MM.1S (cell line): ENCODE measurements at regions not wholly inside any gene's neighbourhood (a gene's known extent, or its start where the extent isn't known, plus 50 kb on each side); places are given as distances from the start of the nearest gene placed in this dataset.

Source experiments
- DNase-seq: peaks from one replicate; pipeline ENCODE4 v3.0.0-alpha.2; 2015
- H2AFZ ChIP-seq: fragments of 300-600 bp; sonication (generic); 2 replicates; pipeline ENCODE4 v1.6.0; 2016; ENCODE audit warnings: antibody characterized with exemption, low read length
- H3F3A ChIP-seq: fragments of 300-600 bp; sonication (generic); 2 replicates; pipeline ENCODE4 v1.6.1; 2016; ENCODE audit warnings: mild to moderate bottlenecking, antibody characterized with exemption, low read length, moderate library complexity, mixed read lengths; ENCODE audit not compliant: insufficient read depth
- H3K27ac ChIP-seq: fragments of 300-600 bp; sonication (generic); 2 replicates; pipeline ENCODE4 v1.5.1; 2016; ENCODE audit warnings: mild to moderate bottlenecking, low read length
- H3K27me3 ChIP-seq: fragments of 300-600 bp; sonication (generic); replicated peaks from 2 replicates; pipeline ENCODE4 v1.6.0; 2016; ENCODE audit warnings: low read length; ENCODE audit not compliant: insufficient read depth
- H3K36me3 ChIP-seq: fragments of 300-600 bp; sonication (generic); replicated peaks from 2 replicates; pipeline ENCODE4 v1.6.1; 2016; ENCODE audit warnings: mild to moderate bottlenecking, low read length, mixed read lengths; ENCODE audit not compliant: insufficient read depth
- H3K4me1 ChIP-seq: fragments of 300-600 bp; sonication (generic); 2 replicates; pipeline ENCODE4 v1.6.1; 2016; ENCODE audit warnings: low read length, mixed read lengths
- H3K4me2 ChIP-seq: fragments of 300-600 bp; sonication (generic); 2 replicates; pipeline ENCODE4 v1.6.0; 2016; ENCODE audit warnings: low read depth, low read length
- H3K4me3 ChIP-seq: fragments of 300-600 bp; sonication (generic); 2 replicates; pipeline ENCODE4 v1.5.1; 2016; ENCODE audit warnings: low read length, mixed read lengths
- H3K79me2 ChIP-seq: fragments of 300-600 bp; sonication (generic); 2 replicates; pipeline ENCODE4 v1.6.1; 2016; ENCODE audit warnings: mixed run types, low read length, mixed read lengths
- H3K9ac ChIP-seq: fragments of 300-600 bp; sonication (generic); 2 replicates; pipeline ENCODE4 v1.6.1; 2016; ENCODE audit warnings: low read length, mixed read lengths
- H3K9me2 ChIP-seq: fragments of 300-600 bp; sonication (generic); replicated peaks from 2 replicates; pipeline ENCODE4 v1.6.1; 2016; ENCODE audit warnings: mild to moderate bottlenecking, low read length, mixed read lengths; ENCODE audit not compliant: insufficient read depth
- H3K9me3 ChIP-seq: fragments of 300-600 bp; sonication (generic); replicated peaks from 2 replicates; pipeline ENCODE4 v1.6.1; 2016; ENCODE audit warnings: mild to moderate bottlenecking, low read length, mixed read lengths; ENCODE audit not compliant: insufficient read depth
- H4K20me1 ChIP-seq: fragments of 300-600 bp; sonication (generic); 2 replicates; pipeline ENCODE4 v1.6.1; 2016; ENCODE audit warnings: mild to moderate bottlenecking, low read length, moderate library complexity, mixed read lengths; ENCODE audit not compliant: insufficient read depth
- EZH2 ChIP-seq: fragments of 300-600 bp; sonication (generic); optimal IDR thresholded peaks from 2 replicates; pipeline ENCODE3; 2017; ENCODE audit warnings: low read depth, mild to moderate bottlenecking, antibody characterized with exemption, low read length, mixed read lengths
- EZH2phosphoT487 ChIP-seq: fragments of 300-600 bp; sonication (generic); IDR thresholded peaks from 2 replicates; pipeline ENCODE4 v1.6.1; 2018; ENCODE audit warnings: antibody characterized with exemption, low read length
- TF ChIP-seq, protein P1 (sequence below): fragments of 300-600 bp; sonication (generic); IDR thresholded peaks from 2 replicates; pipeline ENCODE4 v1.5.1; 2016; ENCODE audit warnings: antibody characterized with exemption, low read length, mixed read lengths

DNA sequence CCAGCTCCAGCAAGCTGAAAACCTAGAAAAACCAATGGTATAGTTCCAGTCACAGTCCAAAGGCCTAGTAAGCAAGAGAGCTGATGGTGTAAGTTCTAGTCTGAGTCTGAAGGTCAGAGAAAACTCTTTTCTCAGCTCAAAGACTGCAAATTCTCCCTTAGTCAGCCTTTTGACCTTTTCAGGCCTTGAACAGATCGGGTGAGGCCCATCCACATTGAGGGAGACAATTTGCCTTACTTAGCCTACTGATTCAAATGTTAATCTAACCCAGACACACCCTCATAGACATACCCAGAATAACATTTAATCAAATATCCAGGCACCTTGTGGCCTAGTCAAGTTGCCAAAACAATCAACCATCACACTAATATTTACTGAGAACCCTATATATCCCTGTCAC is 110.8 kb upstream of the KCNJ3 start:
- no peaks in the 10 kb centered on the region for H3K9me3 ChIP-seq
- H4K20me1 ChIP-seq, result no peaks in the 10 kb centered on the region
- no peak overlapping the region for H3K9ac ChIP-seq
- no peaks in the 10 kb centered on the region for H3K27me3 ChIP-seq
- no peak overlapping the region for H3K4me3 ChIP-seq
- H3K9me2 ChIP-seq, result no peaks in the 10 kb centered on the region
- no peak for TF ChIP-seq EZH2phosphoT487
- TF ChIP-seq, protein P1, sequence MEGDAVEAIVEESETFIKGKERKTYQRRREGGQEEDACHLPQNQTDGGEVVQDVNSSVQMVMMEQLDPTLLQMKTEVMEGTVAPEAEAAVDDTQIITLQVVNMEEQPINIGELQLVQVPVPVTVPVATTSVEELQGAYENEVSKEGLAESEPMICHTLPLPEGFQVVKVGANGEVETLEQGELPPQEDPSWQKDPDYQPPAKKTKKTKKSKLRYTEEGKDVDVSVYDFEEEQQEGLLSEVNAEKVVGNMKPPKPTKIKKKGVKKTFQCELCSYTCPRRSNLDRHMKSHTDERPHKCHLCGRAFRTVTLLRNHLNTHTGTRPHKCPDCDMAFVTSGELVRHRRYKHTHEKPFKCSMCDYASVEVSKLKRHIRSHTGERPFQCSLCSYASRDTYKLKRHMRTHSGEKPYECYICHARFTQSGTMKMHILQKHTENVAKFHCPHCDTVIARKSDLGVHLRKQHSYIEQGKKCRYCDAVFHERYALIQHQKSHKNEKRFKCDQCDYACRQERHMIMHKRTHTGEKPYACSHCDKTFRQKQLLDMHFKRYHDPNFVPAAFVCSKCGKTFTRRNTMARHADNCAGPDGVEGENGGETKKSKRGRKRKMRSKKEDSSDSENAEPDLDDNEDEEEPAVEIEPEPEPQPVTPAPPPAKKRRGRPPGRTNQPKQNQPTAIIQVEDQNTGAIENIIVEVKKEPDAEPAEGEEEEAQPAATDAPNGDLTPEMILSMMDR, result no peak
- TF ChIP-seq EZH2, result no peak
- no peaks in the 10 kb centered on the region for H3F3A ChIP-seq
- H3K4me1 ChIP-seq, result no peaks in the 10 kb centered on the region
- H3K36me3 ChIP-seq, result no peaks in the 10 kb centered on the region
- H2AFZ ChIP-seq, result no peak overlapping the region
- H3K27ac ChIP-seq, result no peak overlapping the region
- DNase-seq, result no peak
- no peaks in the 10 kb centered on the region for H3K79me2 ChIP-seq
- H3K4me2 ChIP-seq, result no peak overlapping the region

DNA sequence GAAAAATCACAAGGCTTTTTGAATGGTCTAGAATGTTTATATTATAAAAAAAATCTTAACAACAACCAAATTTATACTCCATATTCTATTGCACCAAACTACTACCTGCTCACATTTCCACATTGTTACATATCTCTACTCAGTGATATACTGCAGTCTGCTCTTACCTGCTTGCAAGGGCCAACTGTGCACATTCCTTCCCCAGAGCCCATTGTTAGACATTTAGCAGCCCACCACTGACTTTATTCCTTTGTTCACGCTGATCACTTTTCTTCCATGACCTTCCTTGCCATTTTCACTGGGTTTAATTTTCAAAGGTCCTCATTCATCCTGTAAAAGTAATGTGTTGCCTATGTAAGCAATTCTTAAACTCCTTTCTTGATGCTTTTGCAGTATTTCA is 109.7 kb upstream of the KCNJ3 start:
- Histone ChIP-seq H3K4me1 (no peaks in the 10 kb centered on the region), H3K36me3 (no peaks in the 10 kb centered on the region), H3K9me2 (no peaks in the 10 kb centered on the region), H3K27me3 (no peaks in the 10 kb centered on the region), H4K20me1 (no peaks in the 10 kb centered on the region), H3K4me3 (no peak overlapping the region), H3K27ac (no peak overlapping the region), H3K79me2 (no peaks in the 10 kb centered on the region), H3K4me2 (no peak overlapping the region), H3K9ac (no peak overlapping the region), H3K9me3 (no peaks in the 10 kb centered on the region), H2AFZ (no peak overlapping the region), H3F3A (no peaks in the 10 kb centered on the region)
- no peak for DNase-seq
- TF ChIP-seq, protein P1, result no peak
- no peak for TF ChIP-seq EZH2
- TF ChIP-seq EZH2phosphoT487, result no peak

DNA sequence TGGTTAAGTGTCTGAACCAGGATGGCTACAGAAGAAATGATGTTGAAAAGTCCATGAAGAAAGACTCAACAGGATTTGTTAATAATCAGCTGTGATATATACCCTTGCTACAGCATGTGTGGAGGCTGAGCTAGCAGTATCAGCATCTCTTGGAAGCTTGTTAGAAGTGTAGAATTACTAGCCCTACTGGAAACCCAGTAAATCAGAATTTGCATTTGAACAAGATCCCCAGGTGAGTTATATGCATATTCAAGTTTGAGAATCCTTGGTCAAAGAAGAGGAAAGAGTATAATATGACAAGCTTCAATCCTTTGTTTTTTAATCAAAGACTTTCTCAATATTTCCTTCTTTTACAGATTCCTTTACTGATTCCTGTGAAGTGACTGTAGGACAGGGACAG is 109.0 kb upstream of the KCNJ3 start:
- H3K9me3 ChIP-seq, result no peaks in the 10 kb centered on the region
- no peak overlapping the region for H3K27ac ChIP-seq
- no peak overlapping the region for H3K9ac ChIP-seq
- H3K4me2 ChIP-seq, result no peak overlapping the region
- no peak for DNase-seq
- H2AFZ ChIP-seq, result no peak overlapping the region
- no peaks in the 10 kb centered on the region for H3K79me2 ChIP-seq
- TF ChIP-seq, protein P1, result no peak
- no peak for TF ChIP-seq EZH2phosphoT487
- no peak overlapping the region for H3K4me3 ChIP-seq
- H4K20me1 ChIP-seq, result no peaks in the 10 kb centered on the region
- H3K27me3 ChIP-seq, result no peaks in the 10 kb centered on the region
- H3K9me2 ChIP-seq, result no peaks in the 10 kb centered on the region
- H3K4me1 ChIP-seq, result no peaks in the 10 kb centered on the region
- no peaks in the 10 kb centered on the region for H3K36me3 ChIP-seq
- no peaks in the 10 kb centered on the region for H3F3A ChIP-seq

DNA sequence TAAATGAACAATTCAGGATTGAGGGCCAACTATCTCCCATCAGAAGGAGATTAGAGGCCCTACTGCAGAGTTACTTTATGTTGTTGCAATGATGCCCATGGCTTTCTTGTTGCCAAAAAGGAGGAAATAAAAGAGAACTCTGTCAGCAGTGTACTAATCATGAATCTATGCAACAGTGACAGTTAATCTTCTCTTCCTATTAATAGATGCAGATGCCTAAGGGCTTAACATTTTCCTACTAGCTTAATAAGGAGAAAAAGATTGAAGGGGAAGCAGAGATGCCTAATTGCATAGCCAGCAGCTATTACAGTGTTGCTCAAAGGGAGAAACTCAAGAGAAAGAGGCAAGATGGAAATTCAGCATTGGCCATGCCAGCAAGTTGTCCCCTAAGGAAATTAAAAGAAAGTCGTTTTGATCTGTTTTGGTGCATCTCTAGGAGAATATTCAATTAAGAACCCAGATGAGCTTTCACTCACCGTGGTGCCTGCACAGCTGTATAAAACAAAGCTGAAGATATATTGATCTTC is 107.1 kb upstream of the KCNJ3 start:
- Histone ChIP-seq H3K4me3 (no peak overlapping the region), H3K9me3 (no peaks in the 10 kb centered on the region), H3K27ac (no peak overlapping the region), H3K36me3 (no peaks in the 10 kb centered on the region), H3K4me2 (no peak overlapping the region), H4K20me1 (no peaks in the 10 kb centered on the region), H3K4me1 (no peaks in the 10 kb centered on the region), H3F3A (no peaks in the 10 kb centered on the region), H3K79me2 (no peaks in the 10 kb centered on the region), H3K9me2 (no peaks in the 10 kb centered on the region), H3K9ac (no peak overlapping the region), H2AFZ (no peak overlapping the region), H3K27me3 (no peaks in the 10 kb centered on the region)
- no peak for DNase-seq
- TF ChIP-seq, protein P1, result no peak
- TF ChIP-seq EZH2 (no peak), EZH2phosphoT487 (no peak)
